ENCODE measurements at regions not wholly inside any gene's neighbourhood (a gene's known extent, or its start where the extent isn't known, plus 50 kb on each side); places are given as distances from the start of the nearest gene placed in this dataset.

DNA sequence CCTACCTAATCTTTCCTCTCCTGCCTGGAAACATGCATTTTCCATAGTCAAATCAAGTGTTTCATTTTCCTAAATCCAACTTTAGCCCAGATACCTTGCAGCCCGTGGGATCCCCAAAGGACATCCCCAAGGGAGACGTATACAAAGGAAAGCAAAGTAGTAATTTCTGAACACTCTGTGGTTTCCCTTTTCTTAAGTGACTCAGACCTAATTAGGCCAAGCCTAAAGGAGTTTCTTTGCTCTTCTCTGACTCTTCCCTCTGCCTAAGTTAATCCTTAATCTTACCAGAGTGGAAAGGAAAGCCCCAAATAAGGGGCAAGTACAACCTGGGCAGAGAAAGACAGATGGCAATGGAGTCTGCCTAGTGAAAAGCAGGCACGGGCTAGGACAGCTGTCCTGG, 250.3 kb downstream of the SPTSSA start:
- TF ChIP-seq, protein P1, sequence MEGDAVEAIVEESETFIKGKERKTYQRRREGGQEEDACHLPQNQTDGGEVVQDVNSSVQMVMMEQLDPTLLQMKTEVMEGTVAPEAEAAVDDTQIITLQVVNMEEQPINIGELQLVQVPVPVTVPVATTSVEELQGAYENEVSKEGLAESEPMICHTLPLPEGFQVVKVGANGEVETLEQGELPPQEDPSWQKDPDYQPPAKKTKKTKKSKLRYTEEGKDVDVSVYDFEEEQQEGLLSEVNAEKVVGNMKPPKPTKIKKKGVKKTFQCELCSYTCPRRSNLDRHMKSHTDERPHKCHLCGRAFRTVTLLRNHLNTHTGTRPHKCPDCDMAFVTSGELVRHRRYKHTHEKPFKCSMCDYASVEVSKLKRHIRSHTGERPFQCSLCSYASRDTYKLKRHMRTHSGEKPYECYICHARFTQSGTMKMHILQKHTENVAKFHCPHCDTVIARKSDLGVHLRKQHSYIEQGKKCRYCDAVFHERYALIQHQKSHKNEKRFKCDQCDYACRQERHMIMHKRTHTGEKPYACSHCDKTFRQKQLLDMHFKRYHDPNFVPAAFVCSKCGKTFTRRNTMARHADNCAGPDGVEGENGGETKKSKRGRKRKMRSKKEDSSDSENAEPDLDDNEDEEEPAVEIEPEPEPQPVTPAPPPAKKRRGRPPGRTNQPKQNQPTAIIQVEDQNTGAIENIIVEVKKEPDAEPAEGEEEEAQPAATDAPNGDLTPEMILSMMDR (IDR thresholded peaks at IDR 0.05; ENCODE audit: low read depth, low read length), result no peak
- DNase-seq, result peak; percentile 39
- Histone ChIP-seq H3K36me3 (no peaks in the 10 kb centered on the region), H3K4me3 (ENCODE audit: low read depth, low read length) (no peak overlapping the region), H3K9me3 (ENCODE audit: severe bottlenecking) (peaks cover 1% of the 10 kb centered on the region), H3K27me3 (ENCODE audit: insufficient read depth, low read depth, severe bottlenecking) (no peaks in the 10 kb centered on the region), H3K27ac (peak overlapping the region; percentile 8; the same call in 1 of the 2 replicates)

DNA sequence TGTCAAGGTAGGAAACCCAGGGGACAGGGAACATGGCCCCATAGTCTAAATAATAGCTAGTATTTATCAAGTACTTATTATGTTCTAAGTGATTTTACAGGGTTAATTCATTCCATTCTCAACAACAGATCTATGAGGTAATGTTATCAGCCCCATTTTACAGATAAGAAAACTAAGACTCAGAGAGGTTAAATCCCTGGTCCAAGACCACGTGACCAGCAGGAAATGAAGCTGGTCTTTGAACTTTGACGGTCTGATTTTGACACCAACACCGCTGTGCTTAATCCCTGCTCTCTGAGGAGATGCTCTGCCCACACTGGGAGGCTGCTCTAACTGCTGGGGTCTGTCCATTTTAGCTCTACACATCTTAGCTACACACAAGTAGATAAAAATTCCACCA, 253.5 kb downstream of the SPTSSA start:
- Histone ChIP-seq H3K36me3 (no peaks in the 10 kb centered on the region), H3K9me3 (ENCODE audit: severe bottlenecking) (no peaks in the 10 kb centered on the region), H3K27ac (no peak overlapping the region), H3K27me3 (ENCODE audit: insufficient read depth, low read depth, severe bottlenecking) (no peaks in the 10 kb centered on the region), H3K4me3 (ENCODE audit: low read depth, low read length) (no peak overlapping the region)
- DNase-seq, result no peak
- TF ChIP-seq, protein P1 (IDR thresholded peaks at IDR 0.05; ENCODE audit: low read depth, low read length), result no peak

DNA sequence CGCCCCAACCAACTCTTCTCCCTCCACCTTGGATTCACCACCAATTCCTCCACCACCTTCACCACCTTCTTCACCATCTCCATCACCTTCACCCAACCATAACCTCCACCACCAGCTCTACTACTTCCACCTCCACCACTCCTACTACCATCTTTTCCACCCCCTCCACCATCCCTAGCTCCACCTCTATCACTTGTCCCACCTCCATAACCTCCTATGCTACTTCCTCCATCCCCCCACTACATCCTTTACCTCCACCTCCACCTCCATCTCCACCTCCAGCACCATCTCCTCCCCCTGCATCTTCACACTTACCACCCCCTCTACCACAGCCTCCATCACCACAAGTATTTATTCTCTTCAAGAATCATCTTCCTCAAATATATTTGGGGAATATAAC, 254.9 kb upstream of the EGLN3 start:
- H3K9me3 ChIP-seq (ENCODE audit: severe bottlenecking), result no peaks in the 10 kb centered on the region
- no peak overlapping the region for H3K27ac ChIP-seq
- H3K4me3 ChIP-seq (ENCODE audit: low read depth, low read length), result no peak overlapping the region
- no peak for DNase-seq
- no peaks in the 10 kb centered on the region for H3K36me3 ChIP-seq
- no peaks in the 10 kb centered on the region for H3K27me3 ChIP-seq (ENCODE audit: insufficient read depth, low read depth, severe bottlenecking)
- TF ChIP-seq, protein P1 (IDR thresholded peaks at IDR 0.05; ENCODE audit: low read depth, low read length), result no peak

DNA sequence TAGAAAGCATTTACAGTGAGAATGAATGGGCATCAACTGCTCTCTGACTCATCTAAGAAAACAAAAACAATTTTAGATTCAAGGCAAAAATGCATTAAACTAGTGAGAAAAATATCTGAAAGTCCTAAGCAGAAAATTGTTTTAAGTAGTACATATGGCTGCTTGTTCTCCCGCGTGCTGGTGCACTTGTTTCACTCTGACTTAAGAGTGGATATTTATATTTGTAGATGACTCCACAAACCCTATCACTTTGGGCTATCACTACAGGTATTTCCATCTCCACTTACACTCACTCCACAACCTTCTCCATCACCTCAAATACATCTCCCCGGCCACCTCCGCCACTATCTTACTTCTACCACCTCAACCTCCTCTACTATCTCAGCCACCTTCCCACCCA, 253.9 kb upstream of the EGLN3 start:
- no peak for DNase-seq
- TF ChIP-seq, protein P1 (IDR thresholded peaks at IDR 0.05; ENCODE audit: low read depth, low read length), result no peak
- no peak overlapping the region for H3K27ac ChIP-seq
- no peaks in the 10 kb centered on the region for H3K36me3 ChIP-seq
- no peak overlapping the region for H3K4me3 ChIP-seq (ENCODE audit: low read depth, low read length)
- H3K27me3 ChIP-seq (ENCODE audit: insufficient read depth, low read depth, severe bottlenecking), result no peaks in the 10 kb centered on the region
- no peaks in the 10 kb centered on the region for H3K9me3 ChIP-seq (ENCODE audit: severe bottlenecking)

DNA sequence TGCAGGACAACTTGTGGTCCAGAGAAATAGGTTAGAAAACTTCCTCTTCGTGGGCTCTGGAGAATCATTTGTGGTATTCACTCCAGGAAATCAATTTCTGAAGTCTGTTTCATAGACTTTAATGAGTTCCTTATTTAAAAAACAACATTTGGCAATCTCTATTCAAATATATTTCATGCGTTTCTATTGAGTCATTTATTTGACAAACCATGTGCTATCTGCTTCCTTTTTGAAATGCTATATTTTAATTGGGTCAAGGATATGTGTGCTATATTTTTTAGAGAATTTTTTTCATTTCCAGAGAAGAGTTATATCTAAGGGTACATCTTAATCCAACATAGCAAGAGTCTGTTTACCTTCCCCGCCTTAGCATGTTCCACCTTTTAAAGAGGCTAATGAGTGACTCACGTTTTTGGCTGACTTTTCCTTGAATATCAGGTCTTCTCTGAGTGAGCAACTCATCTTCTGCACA, 252.4 kb upstream of the EGLN3 start:
- no peaks in the 10 kb centered on the region for H3K36me3 ChIP-seq
- no peaks in the 10 kb centered on the region for H3K27me3 ChIP-seq (ENCODE audit: insufficient read depth, low read depth, severe bottlenecking)
- H3K9me3 ChIP-seq (ENCODE audit: severe bottlenecking), result no peaks in the 10 kb centered on the region
- no peak overlapping the region for H3K27ac ChIP-seq
- DNase-seq, result no peak
- TF ChIP-seq, protein P1 (IDR thresholded peaks at IDR 0.05; ENCODE audit: low read depth, low read length), result no peak
- no peak overlapping the region for H3K4me3 ChIP-seq (ENCODE audit: low read depth, low read length)

DNA sequence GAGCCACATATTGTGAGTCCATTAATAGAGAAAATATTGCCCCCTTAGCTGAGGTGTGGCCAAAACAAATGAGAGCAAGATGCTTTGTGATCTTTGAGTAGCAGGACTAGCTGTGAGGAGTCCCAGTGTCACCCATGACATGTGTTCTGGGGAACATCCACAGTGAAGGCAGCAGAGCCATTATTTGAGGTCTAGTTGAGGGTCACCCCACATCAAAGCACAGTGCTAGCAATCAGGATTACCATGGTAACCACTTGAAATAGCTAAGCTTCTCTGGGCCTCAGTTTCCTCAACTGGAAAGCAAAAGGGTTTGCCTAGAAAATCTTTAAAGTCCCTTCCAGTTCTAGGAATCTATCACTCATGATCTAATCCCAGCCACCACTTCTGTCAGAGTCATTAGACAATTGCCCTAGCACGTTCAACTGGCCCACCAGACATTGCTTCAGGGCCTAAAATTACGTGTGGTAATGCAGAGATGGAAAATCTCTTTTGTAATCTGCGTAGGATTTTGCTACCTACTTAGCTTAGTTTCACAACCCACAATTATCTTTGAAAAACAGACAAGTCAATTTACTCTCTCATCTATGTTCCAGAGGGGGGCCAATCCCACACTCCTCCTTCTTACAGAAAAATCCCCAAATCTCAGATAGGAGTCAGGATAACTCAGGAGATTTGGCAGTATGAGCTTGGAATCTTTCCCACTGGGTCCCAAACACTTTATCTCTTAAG, 251.2 kb upstream of the EGLN3 start:
- Histone ChIP-seq H3K27me3 (ENCODE audit: insufficient read depth, low read depth, severe bottlenecking) (no peaks in the 10 kb centered on the region), H3K4me3 (ENCODE audit: low read depth, low read length) (no peak overlapping the region), H3K9me3 (ENCODE audit: severe bottlenecking) (no peaks in the 10 kb centered on the region), H3K36me3 (no peaks in the 10 kb centered on the region), H3K27ac (no peak overlapping the region)
- DNase-seq, result no peak
- TF ChIP-seq, protein P1 (IDR thresholded peaks at IDR 0.05; ENCODE audit: low read depth, low read length), result no peak
